ENCODE measurements at regions not wholly inside any gene's neighbourhood (a gene's known extent, or its start where the extent isn't known, plus 50 kb on each side); places are given as distances from the start of the nearest gene placed in this dataset.

DNA sequence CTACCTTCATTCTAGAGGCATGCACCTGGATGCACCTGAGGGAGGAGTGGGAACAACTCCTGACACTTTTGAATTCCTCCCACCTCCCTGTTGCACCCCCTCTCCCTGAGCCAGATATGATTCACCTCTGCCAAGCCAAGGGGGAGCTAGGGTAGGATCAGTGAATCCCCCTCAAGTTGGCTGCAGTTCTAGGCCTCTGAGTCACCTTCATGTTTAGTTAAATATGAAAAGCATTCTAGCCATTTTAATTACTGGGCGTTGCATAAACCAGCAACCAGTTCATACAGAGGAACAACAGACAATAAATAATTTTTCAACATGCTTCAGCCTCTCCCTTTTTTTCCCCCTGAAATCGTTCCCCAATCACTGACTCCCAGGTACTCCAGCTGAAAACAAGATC is 1440.2 kb downstream of the ADGRL3 start:
- TF ChIP-seq, protein P1, sequence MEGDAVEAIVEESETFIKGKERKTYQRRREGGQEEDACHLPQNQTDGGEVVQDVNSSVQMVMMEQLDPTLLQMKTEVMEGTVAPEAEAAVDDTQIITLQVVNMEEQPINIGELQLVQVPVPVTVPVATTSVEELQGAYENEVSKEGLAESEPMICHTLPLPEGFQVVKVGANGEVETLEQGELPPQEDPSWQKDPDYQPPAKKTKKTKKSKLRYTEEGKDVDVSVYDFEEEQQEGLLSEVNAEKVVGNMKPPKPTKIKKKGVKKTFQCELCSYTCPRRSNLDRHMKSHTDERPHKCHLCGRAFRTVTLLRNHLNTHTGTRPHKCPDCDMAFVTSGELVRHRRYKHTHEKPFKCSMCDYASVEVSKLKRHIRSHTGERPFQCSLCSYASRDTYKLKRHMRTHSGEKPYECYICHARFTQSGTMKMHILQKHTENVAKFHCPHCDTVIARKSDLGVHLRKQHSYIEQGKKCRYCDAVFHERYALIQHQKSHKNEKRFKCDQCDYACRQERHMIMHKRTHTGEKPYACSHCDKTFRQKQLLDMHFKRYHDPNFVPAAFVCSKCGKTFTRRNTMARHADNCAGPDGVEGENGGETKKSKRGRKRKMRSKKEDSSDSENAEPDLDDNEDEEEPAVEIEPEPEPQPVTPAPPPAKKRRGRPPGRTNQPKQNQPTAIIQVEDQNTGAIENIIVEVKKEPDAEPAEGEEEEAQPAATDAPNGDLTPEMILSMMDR (IDR thresholded peaks at IDR 0.05), result no peak
- TF ChIP-seq POLR2A (IDR thresholded peaks at IDR 0.05), result no peak

Measured in uterus (tissue), 2 donors.